ENCODE measurements at regions not wholly inside any gene's neighbourhood (a gene's known extent, or its start where the extent isn't known, plus 50 kb on each side); places are given as distances from the start of the nearest gene placed in this dataset.

- ATAC-seq: no peak
- H3K27me3 ChIP-seq: no peaks in the 10 kb centered on the region
- TF ChIP-seq, protein P1, sequence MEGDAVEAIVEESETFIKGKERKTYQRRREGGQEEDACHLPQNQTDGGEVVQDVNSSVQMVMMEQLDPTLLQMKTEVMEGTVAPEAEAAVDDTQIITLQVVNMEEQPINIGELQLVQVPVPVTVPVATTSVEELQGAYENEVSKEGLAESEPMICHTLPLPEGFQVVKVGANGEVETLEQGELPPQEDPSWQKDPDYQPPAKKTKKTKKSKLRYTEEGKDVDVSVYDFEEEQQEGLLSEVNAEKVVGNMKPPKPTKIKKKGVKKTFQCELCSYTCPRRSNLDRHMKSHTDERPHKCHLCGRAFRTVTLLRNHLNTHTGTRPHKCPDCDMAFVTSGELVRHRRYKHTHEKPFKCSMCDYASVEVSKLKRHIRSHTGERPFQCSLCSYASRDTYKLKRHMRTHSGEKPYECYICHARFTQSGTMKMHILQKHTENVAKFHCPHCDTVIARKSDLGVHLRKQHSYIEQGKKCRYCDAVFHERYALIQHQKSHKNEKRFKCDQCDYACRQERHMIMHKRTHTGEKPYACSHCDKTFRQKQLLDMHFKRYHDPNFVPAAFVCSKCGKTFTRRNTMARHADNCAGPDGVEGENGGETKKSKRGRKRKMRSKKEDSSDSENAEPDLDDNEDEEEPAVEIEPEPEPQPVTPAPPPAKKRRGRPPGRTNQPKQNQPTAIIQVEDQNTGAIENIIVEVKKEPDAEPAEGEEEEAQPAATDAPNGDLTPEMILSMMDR (IDR thresholded peaks at IDR 0.05): no peak
- no peaks in the 10 kb centered on the region for H3K36me3 ChIP-seq
- no peak overlapping the region for H3K4me3 ChIP-seq
- H3K9me3 ChIP-seq: no peaks in the 10 kb centered on the region
- intact Hi-C loops (cut with DNase I): no loop called here
- H3K4me1 ChIP-seq: no peaks in the 10 kb centered on the region
- H3K27ac ChIP-seq: no peak overlapping the region
- DNase-seq: no peak
These were observed 296.0 kb upstream of the MKI67 start for GRCh38 chr10:128422190-128422589.

GRCh38 chr10:128422999-128423398, 296.8 kb upstream of the MKI67 start:
- DNase-seq: no peak
- intact Hi-C loops (cut with DNase I): no loop called here
- Histone ChIP-seq H3K4me1 (no peaks in the 10 kb centered on the region), H3K4me3 (no peak overlapping the region), H3K27ac (no peak overlapping the region), H3K27me3 (no peaks in the 10 kb centered on the region), H3K36me3 (no peaks in the 10 kb centered on the region), H3K9me3 (no peaks in the 10 kb centered on the region)
- ATAC-seq: no peak
- TF ChIP-seq, protein P1 (IDR thresholded peaks at IDR 0.05): no peak

- no peaks in the 10 kb centered on the region for H3K9me3 ChIP-seq
- no peaks in the 10 kb centered on the region for H3K4me1 ChIP-seq
- ATAC-seq (no peak), DNase-seq (no peak)
- TF ChIP-seq, protein P1 (IDR thresholded peaks at IDR 0.05): no peak
- H3K27me3 ChIP-seq: no peaks in the 10 kb centered on the region
- intact Hi-C loops (cut with DNase I): no loop called here
- no peak overlapping the region for H3K4me3 ChIP-seq
- H3K36me3 ChIP-seq: no peaks in the 10 kb centered on the region
- H3K27ac ChIP-seq: no peak overlapping the region
These were observed 303.1 kb upstream of the MKI67 start for GRCh38 chr10:128429321-128429720.

DNA sequence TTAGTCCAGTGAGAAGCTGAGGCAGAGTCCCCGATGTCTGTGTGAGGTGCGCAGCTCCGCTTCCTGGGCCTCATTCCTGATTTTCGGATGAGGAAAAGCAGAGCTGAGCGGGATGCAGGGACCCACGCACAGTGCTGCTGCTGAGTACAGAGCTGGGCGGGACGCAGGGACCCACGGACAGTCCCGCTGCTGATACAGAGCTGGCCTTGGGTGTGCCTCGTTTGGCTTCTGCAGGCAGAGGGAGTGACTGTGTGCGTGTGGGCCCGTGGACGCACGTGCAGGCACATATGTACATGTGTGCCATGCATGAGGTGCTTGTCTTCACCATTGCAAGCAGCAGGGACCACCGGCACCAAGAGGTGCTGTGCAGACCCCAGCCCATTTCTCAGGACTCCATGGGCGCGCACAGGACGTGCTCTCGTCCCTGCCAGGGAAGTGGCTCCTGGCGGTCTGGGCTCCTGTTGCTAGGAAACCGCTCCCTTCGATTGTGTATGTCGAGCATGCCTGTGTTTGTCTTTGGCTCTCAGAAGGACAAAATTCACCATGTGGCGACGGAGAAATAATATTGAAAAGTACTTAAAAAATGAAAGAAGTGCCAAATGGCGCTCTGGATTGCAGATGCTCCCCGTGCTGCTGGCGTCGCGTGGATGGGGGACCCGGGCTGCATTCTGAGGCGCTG, 303.8 kb upstream of the MKI67 start:
- no peak for DNase-seq
- Histone ChIP-seq H3K36me3 (no peaks in the 10 kb centered on the region), H3K9me3 (no peaks in the 10 kb centered on the region), H3K27ac (no peak overlapping the region), H3K4me1 (no peaks in the 10 kb centered on the region), H3K27me3 (no peaks in the 10 kb centered on the region), H3K4me3 (no peak overlapping the region)
- TF ChIP-seq, protein P1 (IDR thresholded peaks at IDR 0.05): no peak
- ATAC-seq: peak; percentile 26
- intact Hi-C loops (cut with DNase I): no loop called here

- Histone ChIP-seq H3K4me3 (no peak overlapping the region), H3K27me3 (no peaks in the 10 kb centered on the region), H3K4me1 (no peaks in the 10 kb centered on the region), H3K27ac (no peak overlapping the region), H3K36me3 (no peaks in the 10 kb centered on the region), H3K9me3 (no peaks in the 10 kb centered on the region)
- no peak for DNase-seq
- intact Hi-C loops (cut with DNase I): no loop called here
- TF ChIP-seq, protein P1 (IDR thresholded peaks at IDR 0.05): no peak
- ATAC-seq: no peak
These were observed 304.9 kb upstream of the MKI67 start for GRCh38 chr10:128431083-128431482.

DNA sequence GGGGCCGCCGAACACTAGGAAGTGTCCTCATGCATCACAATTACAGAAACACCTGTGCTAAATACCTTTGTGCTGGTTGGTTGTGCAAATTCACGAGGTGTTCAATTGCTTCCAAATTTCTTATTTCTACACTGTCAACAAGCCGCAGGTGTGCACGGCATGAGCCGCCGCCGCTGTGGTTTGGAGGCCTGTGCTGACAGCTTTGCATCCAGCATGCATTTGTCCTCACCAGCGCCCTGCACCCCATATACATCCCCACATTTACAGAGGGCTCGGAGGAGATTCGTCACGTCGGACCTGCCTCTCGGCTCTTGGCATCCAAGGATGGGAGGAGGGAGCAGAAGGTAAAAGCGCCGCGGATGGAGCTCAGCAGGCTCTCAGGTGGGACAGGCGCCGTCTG, 305.3 kb upstream of the MKI67 start:
- ATAC-seq (no peak), DNase-seq (no peak)
- no peaks in the 10 kb centered on the region for H3K4me1 ChIP-seq
- H3K9me3 ChIP-seq: no peaks in the 10 kb centered on the region
- H3K36me3 ChIP-seq: no peaks in the 10 kb centered on the region
- H3K27ac ChIP-seq: no peak overlapping the region
- H3K27me3 ChIP-seq: no peaks in the 10 kb centered on the region
- intact Hi-C loops (cut with DNase I): no loop called here
- H3K4me3 ChIP-seq: no peak overlapping the region
- TF ChIP-seq, protein P1 (IDR thresholded peaks at IDR 0.05): no peak
